HepG2 (cell line): ENCODE measurements at regions not wholly inside any gene's neighbourhood (a gene's known extent, or its start where the extent isn't known, plus 50 kb on each side); places are given as distances from the start of the nearest gene placed in this dataset.

Experiments used
- ATAC-seq: fragments of 200-7000 bp; cut with Tn5 transposase; 3 replicates; pipeline ENCODE4 v1.9.1; 2020; ENCODE audit warnings: mild to moderate bottlenecking, moderate library complexity
- BruUV-seq: library from RNA; stranded (reverse); fragments of 400-500 nt; replicated peaks from 2 replicates; lab custom pipeline; 2021; lab: Mats Ljungman, UMichigan
- CTCF ChIA-PET: fragments of 300-600 bp; formaldehyde crosslinking; extraction: SDS; loops from one replicate; lab custom pipeline; 2021; ENCODE audit warnings: low total read pairs, inconsistent platforms, low intra/inter-chr PET ratio; lab: Yijun Ruan, JAX
- POLR2A ChIA-PET: fragments of 350-600 bp; sonication (Branson Sonifier 250); formaldehyde crosslinking; loops from one replicate; lab custom pipeline; 2020; ENCODE audit warnings: antibody characterized with exemption, inconsistent platforms; lab: Yijun Ruan, JAX
- DNase-seq: peaks from one replicate; pipeline ENCODE4 v3.0.0-alpha.2; 2015; ENCODE audit warnings: low spot score
- FAIRE-seq: peaks from 3 replicates; lab custom pipeline; 2011; peaks lifted over from hg19 to GRCh38; lab: Jason Lieb, UNC
- H2AFZ ChIP-seq: one replicate; pipeline ENCODE4 v1.6.1; 2011; ENCODE audit warnings: low read length, inconsistent platforms
- H3K27ac ChIP-seq: fragments of 300-600 bp; 3 replicates; pipeline ENCODE4 v1.8.0; 2011; ENCODE audit warnings: mixed run types, mild to moderate bottlenecking, mixed read lengths, low read length, inconsistent platforms; ENCODE audit not compliant: insufficient read depth; ENCODE audit errors: extremely low read length
- H3K27me3 ChIP-seq, 2 experiments: fragments of 200-600 bp in 1 of 2; 2 replicates in 1 of 2; 3 replicates in 1 of 2; pipeline versions ENCODE4 v1.6.0 to v1.8.0; 2011; ENCODE audit warnings: low read length in 2 of 2, mild to moderate bottlenecking in 2 of 2, moderate library complexity in 2 of 2, inconsistent platforms in 1 of 2; ENCODE audit not compliant: insufficient read depth in 2 of 2, control insufficient read depth in 1 of 2
- H3K36me3 ChIP-seq, 2 experiments: fragments of 200-600 bp in 1 of 2; replicated peaks in 1 of 2; 2 replicates in 1 of 2; 3 replicates in 1 of 2; pipeline versions ENCODE4 v1.5.1 to v1.8.0; 2011; ENCODE audit warnings: low read length in 2 of 2, inconsistent platforms in 1 of 2; ENCODE audit not compliant: insufficient read depth in 2 of 2, control insufficient read depth in 1 of 2
- H3K4me1 ChIP-seq: 2 replicates; pipeline ENCODE4 v1.5.1; 2012; ENCODE audit warnings: low read length, inconsistent platforms; ENCODE audit not compliant: insufficient read depth
- H3K4me2 ChIP-seq: 2 replicates; pipeline ENCODE4 v1.6.0; 2011; ENCODE audit warnings: low read depth, low read length, inconsistent platforms
- H3K4me3 ChIP-seq, 3 experiments: fragments of 200-600 bp in 1 of 3; sonication (generic), shearing (Covaris generic) in 1 of 3; replicated peaks in 1 of 3; 2 replicates each; pipeline ENCODE4 v1.5.1; 2011 to 2016; ENCODE audit warnings: low read length in 3 of 3, inconsistent platforms in 2 of 3, low read depth in 2 of 3, mild to moderate bottlenecking in 2 of 3, control low read depth in 1 of 3, mixed read lengths in 1 of 3; ENCODE audit not compliant: insufficient read depth in 1 of 3
- H3K79me2 ChIP-seq: one replicate; pipeline ENCODE4 v1.6.1; 2011; ENCODE audit warnings: low read length, inconsistent platforms; ENCODE audit not compliant: insufficient read depth
- H3K9ac ChIP-seq: 2 replicates; pipeline ENCODE4 v1.6.0; 2011; ENCODE audit warnings: mild to moderate bottlenecking, low read depth, low read length, inconsistent platforms; ENCODE audit not compliant: insufficient read depth
- H3K9me3 ChIP-seq: 2 replicates; pipeline ENCODE4 v1.5.1; 2012; ENCODE audit warnings: mild to moderate bottlenecking, low read length
- H4K20me1 ChIP-seq: 2 replicates; pipeline ENCODE4 v1.6.0; 2011; ENCODE audit warnings: inconsistent platforms, mild to moderate bottlenecking, low read length, moderate library complexity; ENCODE audit not compliant: insufficient read depth
- AHR ChIP-seq: IDR thresholded peaks from 2 replicates; pipeline ENCODE4 v1.6.1; 2018; ENCODE audit warnings: missing genetic modification reagents, missing compliant biosample characterization
- AKAP8 ChIP-seq: sonication (generic); formaldehyde crosslinking; IDR thresholded peaks from 2 replicates; pipeline ENCODE4 v1.5.1; 2020; ENCODE audit warnings: mild to moderate bottlenecking, missing genetic modification reagents
- MAFF ChIP-seq: IDR thresholded peaks from 2 replicates; pipeline ENCODE4 v1.6.1; 2011; ENCODE audit warnings: low read depth, low read length, improper control_type of control experiment
- MAFK ChIP-seq, 2 experiments: IDR thresholded peaks in 1 of 2; conservative IDR thresholded peaks in 1 of 2; 2 replicates each; pipeline ENCODE4 v1.6.1; 2011; ENCODE audit warnings: improper control_type of control experiment in 2 of 2, low read length in 2 of 2
- THYN1 ChIP-seq: sonication (generic); formaldehyde crosslinking; IDR thresholded peaks from 2 replicates; pipeline ENCODE4 v1.8.1; 2023; ENCODE audit warnings: low read depth, mild to moderate bottlenecking, moderate library complexity, missing genetic modification reagents, borderline replicate concordance
- ZNF550 ChIP-seq: sonication (generic); formaldehyde crosslinking; IDR thresholded peaks from 2 replicates; pipeline ENCODE4 v1.4.0; 2020; ENCODE audit warnings: mild to moderate bottlenecking, missing genetic modification reagents, borderline replicate concordance
- ZNF558 ChIP-seq: sonication (generic); formaldehyde crosslinking; IDR thresholded peaks from 2 replicates; pipeline ENCODE4 v1.9.0; 2022; ENCODE audit warnings: mild to moderate bottlenecking, missing genetic modification reagents, borderline replicate concordance
- WGBS: methylation state at CpG from one replicate; pipeline ENCODE4 v1.1.6; 2017; ENCODE audit warnings: low lambda C conversion rate; 5-methylcytosine and 5-hydroxymethylcytosine counted together
- in situ Hi-C: cut with HindIII; loops from 2 replicates; pipeline ENCODE4 v1.10.0; 2017; ENCODE audit warnings: low pct_unique_long_range_greater_than_20kb; ENCODE audit not compliant: extremely low pct_ligation_motif_present
- intact Hi-C: fragments of 100-400 bp; cut with micrococcal nuclease; formaldehyde crosslinking; loops from one replicate; pipeline ENCODE4 v1.10.0; 2022; ENCODE audit not compliant: unreplicated experiment
- TF ChIP-seq, protein P1 (sequence below): sonication (generic); formaldehyde crosslinking; IDR thresholded peaks from 2 replicates; pipeline ENCODE4 v1.4.0; 2020; ENCODE audit warnings: missing genetic modification reagents
- TF ChIP-seq, protein P2 (sequence below): sonication (generic); formaldehyde crosslinking; IDR thresholded peaks from 2 replicates; pipeline ENCODE4 v1.8.0; 2022; ENCODE audit warnings: missing genetic modification reagents, mild to moderate bottlenecking, borderline replicate concordance

- WGBS, result 40% methylated on average over 3 of the region's 3 CpGs
- no peak for DNase-seq
- BruUV-seq, result no TSS peak
- no peak overlapping the region for H2AFZ ChIP-seq
- no peaks in the 10 kb centered on the region for H3K4me1 ChIP-seq
- ChIA-PET CTCF (no interaction called here), POLR2A (no interaction called here)
- no peaks in the 10 kb centered on the region for H3K36me3 ChIP-seq
- FAIRE-seq, result no peak
- no peaks in the 10 kb centered on the region for H3K79me2 ChIP-seq
- TF ChIP-seq MAFK (conservative IDR thresholded peaks at IDR 0.05 in 1 of 2, IDR thresholded peaks at IDR 0.05 in 1 of 2; ENCODE audit: low read length in 2 of 2), result peak; percentile 44 to 50; a peak in 3 of 4 replicates
- TF ChIP-seq, protein P1, sequence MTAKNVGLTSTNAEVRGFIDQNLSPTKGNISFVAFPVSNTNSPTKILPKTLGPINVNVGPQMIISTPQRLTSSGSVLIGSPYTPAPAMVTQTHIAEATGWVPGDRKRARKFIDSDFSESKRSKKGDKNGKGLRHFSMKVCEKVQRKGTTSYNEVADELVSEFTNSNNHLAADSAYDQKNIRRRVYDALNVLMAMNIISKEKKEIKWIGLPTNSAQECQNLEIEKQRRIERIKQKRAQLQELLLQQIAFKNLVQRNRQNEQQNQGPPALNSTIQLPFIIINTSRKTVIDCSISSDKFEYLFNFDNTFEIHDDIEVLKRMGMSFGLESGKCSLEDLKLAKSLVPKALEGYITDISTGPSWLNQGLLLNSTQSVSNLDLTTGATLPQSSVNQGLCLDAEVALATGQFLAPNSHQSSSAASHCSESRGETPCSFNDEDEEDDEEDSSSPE (CRISPR knock-in tag), result no peak
- TF ChIP-seq AHR (CRISPR knock-in tag), result no peak
- TF ChIP-seq MAFF, result peak; percentile 58; the same call in 1 of the 2 replicates
- in situ Hi-C loops, result no loop called here
- no peaks in the 10 kb centered on the region for H4K20me1 ChIP-seq
- no peaks in the 10 kb centered on the region for H3K9me3 ChIP-seq
- no peak for ATAC-seq
- no peak overlapping the region for H3K4me2 ChIP-seq
- H3K4me3 ChIP-seq, result no peak overlapping the region
- no peaks in the 10 kb centered on the region for H3K27me3 ChIP-seq
- intact Hi-C loops, result no loop called here
- H3K27ac ChIP-seq, result no peak overlapping the region
- H3K9ac ChIP-seq, result no peak overlapping the region
Measured at GRCh38 chr21:16579538-16579937, 849.8 kb downstream of the USP25 start.

- ChIA-PET CTCF (no interaction called here), POLR2A (no interaction called here)
- WGBS, result 88% methylated on average over 2 of the region's 2 CpGs
- Histone ChIP-seq H3K36me3 (no peaks in the 10 kb centered on the region), H3K9ac (no peak overlapping the region), H3K4me1 (no peaks in the 10 kb centered on the region), H3K4me3 (no peak overlapping the region), H2AFZ (no peak overlapping the region), H3K79me2 (no peaks in the 10 kb centered on the region), H3K4me2 (no peak overlapping the region), H3K9me3 (no peaks in the 10 kb centered on the region), H3K27me3 (no peaks in the 10 kb centered on the region), H3K27ac (no peak overlapping the region), H4K20me1 (no peaks in the 10 kb centered on the region)
- no peak for TF ChIP-seq THYN1 (CRISPR knock-in tag)
- TF ChIP-seq, protein P2, sequence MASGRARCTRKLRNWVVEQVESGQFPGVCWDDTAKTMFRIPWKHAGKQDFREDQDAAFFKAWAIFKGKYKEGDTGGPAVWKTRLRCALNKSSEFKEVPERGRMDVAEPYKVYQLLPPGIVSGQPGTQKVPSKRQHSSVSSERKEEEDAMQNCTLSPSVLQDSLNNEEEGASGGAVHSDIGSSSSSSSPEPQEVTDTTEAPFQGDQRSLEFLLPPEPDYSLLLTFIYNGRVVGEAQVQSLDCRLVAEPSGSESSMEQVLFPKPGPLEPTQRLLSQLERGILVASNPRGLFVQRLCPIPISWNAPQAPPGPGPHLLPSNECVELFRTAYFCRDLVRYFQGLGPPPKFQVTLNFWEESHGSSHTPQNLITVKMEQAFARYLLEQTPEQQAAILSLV (CRISPR knock-in tag), result no peak
- no peak for TF ChIP-seq AKAP8 (CRISPR knock-in tag)
- TF ChIP-seq ZNF550 (CRISPR knock-in tag), result no peak
- no peak for TF ChIP-seq ZNF558 (CRISPR knock-in tag)
- FAIRE-seq (no peak), ATAC-seq (no peak), DNase-seq (no peak)
- in situ Hi-C loops, result no loop called here
- intact Hi-C loops, result no loop called here
- BruUV-seq, result no TSS peak
Measured at GRCh38 chr21:16580661-16581060, 850.9 kb downstream of the USP25 start.
